ENCODE measurements at regions not wholly inside any gene's neighbourhood (a gene's known extent, or its start where the extent isn't known, plus 50 kb on each side); places are given as distances from the start of the nearest gene placed in this dataset.

DNA sequence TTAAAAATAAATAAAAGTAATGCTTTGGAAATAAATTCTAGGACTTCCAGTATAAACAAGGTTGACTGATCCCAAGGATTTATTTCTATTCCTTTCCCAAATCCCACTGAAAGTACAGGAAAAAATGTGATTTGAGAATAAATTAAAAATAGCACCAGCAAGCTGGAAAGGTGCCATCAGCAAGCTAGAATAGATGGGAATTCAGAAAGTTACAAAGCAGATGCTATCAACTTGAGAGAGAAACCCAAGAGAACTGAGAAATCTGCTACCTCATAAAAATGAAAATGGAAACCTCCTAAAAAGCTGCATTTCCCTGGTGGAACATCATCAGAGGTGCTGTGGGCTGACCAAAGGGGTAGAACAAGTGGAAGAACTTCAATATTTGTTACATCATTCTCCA, 148.6 kb upstream of the KCNJ3 start:
- Mint-ChIP-seq H3K36me3 (ENCODE audit: low read depth) (peaks cover 2% of the 10 kb centered on the region), H3K4me1 (no peaks in the 10 kb centered on the region), H3K27me3 (ENCODE audit: low read depth) (no peaks in the 10 kb centered on the region), H3K27ac (ENCODE audit: unreplicated experiment) (no peak overlapping the region), H3K4me3 (no peak overlapping the region), H3K9me3 (peaks cover 11% of the 10 kb centered on the region)
- no peak for DNase-seq (ENCODE audit: low read depth, low spot score)
- TF ChIP-seq, protein P1, sequence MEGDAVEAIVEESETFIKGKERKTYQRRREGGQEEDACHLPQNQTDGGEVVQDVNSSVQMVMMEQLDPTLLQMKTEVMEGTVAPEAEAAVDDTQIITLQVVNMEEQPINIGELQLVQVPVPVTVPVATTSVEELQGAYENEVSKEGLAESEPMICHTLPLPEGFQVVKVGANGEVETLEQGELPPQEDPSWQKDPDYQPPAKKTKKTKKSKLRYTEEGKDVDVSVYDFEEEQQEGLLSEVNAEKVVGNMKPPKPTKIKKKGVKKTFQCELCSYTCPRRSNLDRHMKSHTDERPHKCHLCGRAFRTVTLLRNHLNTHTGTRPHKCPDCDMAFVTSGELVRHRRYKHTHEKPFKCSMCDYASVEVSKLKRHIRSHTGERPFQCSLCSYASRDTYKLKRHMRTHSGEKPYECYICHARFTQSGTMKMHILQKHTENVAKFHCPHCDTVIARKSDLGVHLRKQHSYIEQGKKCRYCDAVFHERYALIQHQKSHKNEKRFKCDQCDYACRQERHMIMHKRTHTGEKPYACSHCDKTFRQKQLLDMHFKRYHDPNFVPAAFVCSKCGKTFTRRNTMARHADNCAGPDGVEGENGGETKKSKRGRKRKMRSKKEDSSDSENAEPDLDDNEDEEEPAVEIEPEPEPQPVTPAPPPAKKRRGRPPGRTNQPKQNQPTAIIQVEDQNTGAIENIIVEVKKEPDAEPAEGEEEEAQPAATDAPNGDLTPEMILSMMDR (conservative IDR thresholded peaks at IDR 0.05): no peak

DNA sequence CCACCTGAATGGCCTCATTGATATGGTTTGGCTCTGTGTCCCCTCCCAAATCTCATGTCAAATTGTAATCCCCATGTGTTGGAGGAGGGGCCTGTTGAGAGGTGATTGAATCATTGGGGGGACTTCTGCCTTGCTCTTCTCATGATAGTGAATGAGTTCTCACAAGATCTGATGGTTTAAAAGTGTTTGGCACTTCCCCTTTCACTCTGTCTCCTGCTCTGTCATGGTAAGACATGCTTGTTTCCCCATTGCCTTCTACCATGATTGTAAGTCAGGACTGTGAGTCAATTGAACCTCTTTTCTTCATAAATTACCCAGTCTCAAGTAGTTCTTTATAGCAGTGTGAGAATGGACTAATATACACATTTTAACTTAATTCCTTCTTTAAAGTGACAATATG, 146.8 kb upstream of the KCNJ3 start:
- no peak overlapping the region for H3K4me3 Mint-ChIP-seq
- TF ChIP-seq, protein P1 (conservative IDR thresholded peaks at IDR 0.05): no peak
- H3K27ac Mint-ChIP-seq (ENCODE audit: unreplicated experiment): no peak overlapping the region
- H3K4me1 Mint-ChIP-seq: no peaks in the 10 kb centered on the region
- no peaks in the 10 kb centered on the region for H3K27me3 Mint-ChIP-seq (ENCODE audit: low read depth)
- H3K9me3 Mint-ChIP-seq: peaks cover 6% of the 10 kb centered on the region
- no peak for DNase-seq (ENCODE audit: low read depth, low spot score)
- H3K36me3 Mint-ChIP-seq (ENCODE audit: low read depth): peaks cover 2% of the 10 kb centered on the region

DNA sequence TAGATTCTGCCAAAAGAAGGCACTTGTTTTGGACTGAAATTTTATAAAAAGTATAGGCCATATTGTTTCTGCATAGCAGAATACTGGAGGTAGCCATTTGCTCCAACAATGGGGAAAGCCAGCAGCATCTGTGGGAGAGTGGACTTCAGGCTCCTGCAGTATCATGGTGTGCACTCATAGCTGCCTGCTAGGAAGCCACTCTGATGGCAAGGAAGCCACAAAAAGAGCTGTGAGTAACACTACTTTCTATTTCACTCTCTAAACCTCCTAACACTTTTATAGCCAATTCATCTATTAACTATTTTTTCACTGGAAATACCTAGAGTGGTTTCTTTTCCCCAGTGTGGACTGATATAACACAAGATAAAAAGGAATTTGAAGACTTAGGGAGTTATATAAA, 144.4 kb upstream of the KCNJ3 start:
- TF ChIP-seq, protein P1 (conservative IDR thresholded peaks at IDR 0.05): no peak
- Mint-ChIP-seq H3K4me1 (no peaks in the 10 kb centered on the region), H3K4me3 (no peak overlapping the region), H3K9me3 (no peaks in the 10 kb centered on the region), H3K36me3 (ENCODE audit: low read depth) (no peaks in the 10 kb centered on the region), H3K27me3 (ENCODE audit: low read depth) (no peaks in the 10 kb centered on the region), H3K27ac (ENCODE audit: unreplicated experiment) (no peak overlapping the region)
- no peak for DNase-seq (ENCODE audit: low read depth, low spot score)

DNA sequence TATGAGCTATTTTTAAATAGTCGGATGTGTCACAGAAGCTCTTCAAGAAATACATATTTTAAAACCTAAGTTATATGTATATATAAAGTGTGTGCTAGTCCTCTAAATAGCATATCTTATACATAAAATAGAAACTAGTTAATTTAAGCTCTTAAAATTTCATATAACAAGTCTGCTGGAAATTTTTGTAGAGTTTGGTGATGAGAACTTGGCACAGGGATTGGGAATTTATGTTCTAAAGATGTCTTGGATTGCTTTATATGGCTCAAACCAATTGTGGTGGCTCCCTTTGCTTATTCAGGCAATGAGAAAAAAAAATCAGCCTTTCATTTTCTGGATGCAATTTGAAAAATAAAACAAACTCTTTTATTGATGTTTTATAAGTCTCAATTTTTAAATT, 142.8 kb upstream of the KCNJ3 start:
- H3K27ac Mint-ChIP-seq (ENCODE audit: unreplicated experiment): no peak overlapping the region
- TF ChIP-seq, protein P1 (conservative IDR thresholded peaks at IDR 0.05): no peak
- H3K36me3 Mint-ChIP-seq (ENCODE audit: low read depth): no peaks in the 10 kb centered on the region
- H3K27me3 Mint-ChIP-seq (ENCODE audit: low read depth): no peaks in the 10 kb centered on the region
- H3K9me3 Mint-ChIP-seq: no peaks in the 10 kb centered on the region
- no peak overlapping the region for H3K4me3 Mint-ChIP-seq
- no peaks in the 10 kb centered on the region for H3K4me1 Mint-ChIP-seq
- no peak for DNase-seq (ENCODE audit: low read depth, low spot score)

DNA sequence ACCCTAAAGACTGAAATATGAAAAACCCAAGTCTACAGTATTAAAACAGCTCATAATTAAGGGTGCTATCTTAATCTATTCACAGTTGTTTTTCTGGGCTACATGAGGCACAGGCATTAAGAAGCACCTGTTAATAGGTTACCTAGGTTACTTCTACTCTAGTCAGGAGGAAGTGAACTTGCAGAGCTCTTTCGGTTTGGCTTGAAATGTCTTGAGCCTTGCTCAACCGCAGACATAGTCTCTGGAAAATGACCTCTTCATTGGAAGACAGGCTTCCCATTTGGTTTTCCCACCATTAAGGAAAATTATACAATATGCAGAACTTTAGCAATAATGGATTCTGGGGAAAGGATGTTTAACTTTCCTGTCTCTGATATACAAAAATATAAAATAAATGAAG, 142.3 kb upstream of the KCNJ3 start:
- Mint-ChIP-seq H3K4me3 (no peak overlapping the region), H3K36me3 (ENCODE audit: low read depth) (no peaks in the 10 kb centered on the region), H3K27ac (ENCODE audit: unreplicated experiment) (no peak overlapping the region), H3K27me3 (ENCODE audit: low read depth) (no peaks in the 10 kb centered on the region), H3K9me3 (no peaks in the 10 kb centered on the region), H3K4me1 (no peaks in the 10 kb centered on the region)
- no peak for DNase-seq (ENCODE audit: low read depth, low spot score)
- TF ChIP-seq, protein P1 (conservative IDR thresholded peaks at IDR 0.05): no peak

DNA sequence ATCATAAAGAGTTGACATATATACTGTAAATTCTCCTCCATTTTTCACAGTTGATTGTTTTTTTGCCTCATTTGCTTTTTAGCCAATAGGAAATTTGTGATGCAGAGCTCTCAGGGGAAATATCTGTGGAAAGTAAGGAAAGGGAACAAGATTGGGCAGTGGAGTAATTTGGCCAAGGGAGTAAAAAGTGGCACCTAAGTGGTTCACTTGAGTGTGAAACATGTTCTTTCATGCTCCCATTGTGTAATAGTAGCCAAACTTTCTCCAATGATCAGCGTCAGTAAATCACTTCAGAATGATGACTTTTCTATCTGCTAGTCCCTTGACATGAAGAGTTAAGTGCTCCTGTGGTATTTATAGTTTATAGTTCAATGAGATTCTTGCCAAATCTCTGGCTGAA, 141.9 kb upstream of the KCNJ3 start:
- Mint-ChIP-seq H3K27ac (ENCODE audit: unreplicated experiment) (no peak overlapping the region), H3K4me1 (no peaks in the 10 kb centered on the region), H3K36me3 (ENCODE audit: low read depth) (no peaks in the 10 kb centered on the region), H3K4me3 (no peak overlapping the region), H3K9me3 (no peaks in the 10 kb centered on the region), H3K27me3 (ENCODE audit: low read depth) (no peaks in the 10 kb centered on the region)
- TF ChIP-seq, protein P1 (conservative IDR thresholded peaks at IDR 0.05): no peak
- no peak for DNase-seq (ENCODE audit: low read depth, low spot score)
